HG03097 (cell line): ENCODE measurements at regions not wholly inside any gene's neighbourhood (a gene's known extent, or its start where the extent isn't known, plus 50 kb on each side); places are given as distances from the start of the nearest gene placed in this dataset.
"Not testable (repeated sequence)": the region's sequence is repeated elsewhere in the genome, so short reads cannot be mapped to it uniquely, and the experiment has no call there.

Source experiments
- ATAC-seq: cut with Tn5 transposase; IDR thresholded peaks from one replicate; pipeline ENCODE4 v1.9.1; 2021; ENCODE audit not compliant: unreplicated experiment, low FRiP score

- ATAC-seq = no peak
Measured at GRCh38 chr20:57786304-57786932, 76.6 kb upstream of the PMEPA1 start.

GRCh38 chr20:57785720-57786119 lies 75.9 kb upstream of the PMEPA1 start:
- ATAC-seq = no peak

GRCh38 chr20:57785061-57785460 lies 75.2 kb upstream of the PMEPA1 start:
- ATAC-seq = no peak

GRCh38 chr20:57783956-57784837 lies 74.4 kb upstream of the PMEPA1 start:
- ATAC-seq = no peak

GRCh38 chr20:57783196-57783595 lies 73.4 kb upstream of the PMEPA1 start:
- ATAC-seq = no peak

- no peak for ATAC-seq
Measured at GRCh38 chr20:57782631-57783041, 72.8 kb upstream of the PMEPA1 start.

- ATAC-seq = no peak
Measured at GRCh38 chr20:57781901-57782300, 72.1 kb upstream of the PMEPA1 start.

- no peak for ATAC-seq
Measured at GRCh38 chr20:57780906-57781305, 71.1 kb upstream of the PMEPA1 start.

- no peak for ATAC-seq
Measured at GRCh38 chr20:57780398-57780797, 70.6 kb upstream of the PMEPA1 start.

GRCh38 chr20:57779401-57780003 lies 69.7 kb upstream of the PMEPA1 start:
- ATAC-seq = no peak

- ATAC-seq = no peak
Measured at GRCh38 chr20:57777911-57778310, 68.1 kb upstream of the PMEPA1 start.

GRCh38 chr20:57774951-57775350 lies 65.1 kb upstream of the PMEPA1 start:
- ATAC-seq = no peak

GRCh38 chr20:57774111-57774880 lies 64.5 kb upstream of the PMEPA1 start:
- ATAC-seq = no peak

- ATAC-seq = no peak
Measured at GRCh38 chr20:57773059-57773815, 63.4 kb upstream of the PMEPA1 start.

- ATAC-seq = no peak
Measured at GRCh38 chr20:57772349-57772964, 62.6 kb upstream of the PMEPA1 start.

GRCh38 chr20:57770852-57771720 lies 61.3 kb upstream of the PMEPA1 start:
- ATAC-seq = no peak

GRCh38 chr20:57770401-57770800 lies 60.6 kb upstream of the PMEPA1 start:
- not testable (repeated sequence) for ATAC-seq

GRCh38 chr20:57769756-57770155 lies 59.9 kb upstream of the PMEPA1 start:
- no peak for ATAC-seq

- no peak for ATAC-seq
Measured at GRCh38 chr20:57768519-57768918, 58.7 kb upstream of the PMEPA1 start.
